Activated gamma-delta T cell treated with anti-CD3 and anti-CD28 coated beads, Interleukin-2, amount 50 U/mL, for 16 hours (primary cell): ENCODE measurements at regions not wholly inside any gene's neighbourhood (a gene's known extent, or its start where the extent isn't known, plus 50 kb on each side); places are given as distances from the start of the nearest gene placed in this dataset.

Experiments used
- DNase-seq: peaks from one replicate; pipeline ENCODE4 v3.0.0-alpha.2; 2020; ENCODE audit warnings: low read depth

GRCh38 chr2:240298117-240298790 is 137.2 kb upstream of the GPC1 start:
- DNase-seq, result no peak

DNA sequence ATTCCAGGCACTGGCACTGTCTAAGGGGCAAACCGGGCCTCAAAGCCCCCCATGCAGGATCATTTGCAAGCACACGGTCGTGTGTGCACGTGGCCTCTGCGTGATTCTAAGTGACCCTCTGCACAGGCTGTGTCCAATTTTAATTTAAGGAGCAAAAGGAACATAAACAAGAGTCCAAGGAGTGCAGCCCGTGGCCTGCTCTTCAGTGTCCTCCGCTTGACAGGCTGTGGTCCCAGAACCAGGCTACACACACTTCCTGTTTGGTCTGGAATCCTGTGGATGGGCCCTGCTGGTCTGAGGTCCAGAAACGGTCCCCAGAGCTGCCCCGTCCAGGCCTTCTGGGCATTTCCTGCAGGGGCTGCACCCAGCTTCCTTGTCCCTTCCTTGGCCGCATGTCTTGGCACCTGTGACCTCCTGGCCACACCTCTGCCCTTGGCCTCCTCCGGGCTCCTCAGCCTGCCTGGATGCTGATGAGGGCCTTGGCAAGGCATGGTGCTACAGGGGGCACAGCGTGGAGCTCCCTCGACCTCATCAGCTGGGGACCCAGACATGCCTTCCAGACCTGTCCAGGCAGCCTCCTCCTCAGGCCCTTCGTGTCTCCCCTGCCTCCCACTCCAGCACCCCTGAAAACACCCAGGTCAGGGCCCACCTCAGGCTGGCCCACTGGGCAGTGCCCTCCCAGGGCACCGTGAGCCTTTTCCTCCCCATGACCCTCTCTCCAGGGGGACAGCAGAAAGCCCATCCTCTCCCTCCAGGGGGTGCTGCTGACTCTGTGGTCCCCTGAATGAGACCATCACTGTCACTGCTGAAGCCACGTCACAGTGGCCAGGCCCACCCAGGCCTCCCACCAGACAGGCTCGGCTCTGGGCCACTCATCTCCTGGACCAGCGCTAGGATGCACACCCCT is 136.4 kb upstream of the GPC1 start:
- no peak for DNase-seq

DNA sequence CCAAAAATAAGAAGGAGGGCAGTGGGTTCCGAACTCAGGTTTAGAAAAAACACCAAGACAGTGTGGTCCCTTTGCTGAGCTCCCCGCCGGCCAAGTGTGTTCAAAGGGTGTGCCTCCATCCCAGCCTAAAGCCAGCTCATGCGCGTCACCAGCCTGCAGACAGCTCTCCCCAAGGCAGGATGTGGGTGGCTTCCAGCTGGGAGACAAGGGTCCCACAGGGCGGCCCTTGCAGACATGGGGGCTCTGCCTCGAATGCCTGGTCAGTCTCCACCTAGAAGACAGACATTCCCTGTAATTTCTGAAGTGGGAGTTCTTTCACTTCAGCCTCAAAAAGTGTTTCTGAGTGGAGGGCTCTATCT is 135.8 kb upstream of the GPC1 start:
- DNase-seq, result no peak

DNA sequence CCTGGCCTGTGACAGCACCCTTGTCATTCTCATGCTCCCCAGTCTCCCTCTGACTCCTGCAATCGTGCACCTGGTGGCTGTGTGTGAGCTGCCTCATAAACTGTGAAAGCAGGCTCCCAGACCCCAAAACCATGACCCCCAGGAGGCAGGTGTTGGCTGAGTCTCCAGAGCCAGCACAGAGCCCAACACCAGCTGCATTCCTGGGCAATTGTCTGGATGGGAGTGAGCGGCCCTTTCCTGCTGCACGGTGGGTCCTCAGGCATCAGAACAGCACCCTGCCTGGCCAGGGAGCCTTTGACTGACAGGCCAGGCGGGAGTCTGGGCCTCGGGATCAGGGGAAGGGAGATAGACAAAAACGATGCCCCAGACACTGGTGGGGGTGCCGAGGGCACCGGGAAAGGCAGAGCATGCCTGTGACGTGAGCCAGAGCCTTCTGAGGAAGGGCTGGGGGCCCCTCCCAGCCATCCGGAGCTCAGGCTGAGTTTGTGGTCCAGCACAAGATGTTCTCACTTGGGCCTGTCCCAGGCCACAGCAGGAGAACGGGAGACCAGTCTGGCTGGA is 135.1 kb upstream of the GPC1 start:
- no peak for DNase-seq

GRCh38 chr2:240300840-240301239 is 134.6 kb upstream of the GPC1 start:
- no peak for DNase-seq

- no peak for DNase-seq
Measured at GRCh38 chr2:240301256-240301795, 134.1 kb upstream of the GPC1 start.

DNA sequence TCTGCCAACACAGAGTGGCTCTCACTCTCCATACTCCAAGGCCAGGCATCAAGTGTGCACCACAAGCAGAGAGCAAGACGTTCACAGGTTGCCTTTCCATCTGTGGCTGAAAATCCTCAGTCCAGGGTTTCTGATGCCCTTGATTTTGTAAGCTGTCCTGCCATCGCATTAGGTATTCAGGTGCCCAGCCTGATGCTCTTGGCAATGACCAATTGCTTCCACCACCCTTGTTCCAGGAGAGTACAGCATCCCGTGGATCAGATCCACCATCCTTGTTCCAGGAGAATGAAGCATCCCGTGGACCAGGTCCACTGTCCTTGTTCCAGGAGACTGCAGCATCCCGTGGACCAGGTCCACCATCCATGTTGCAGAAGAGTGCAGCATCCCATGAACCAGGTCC is 133.4 kb upstream of the GPC1 start:
- no peak for DNase-seq

GRCh38 chr2:240302933-240303595 is 132.4 kb upstream of the GPC1 start:
- DNase-seq, result no peak

DNA sequence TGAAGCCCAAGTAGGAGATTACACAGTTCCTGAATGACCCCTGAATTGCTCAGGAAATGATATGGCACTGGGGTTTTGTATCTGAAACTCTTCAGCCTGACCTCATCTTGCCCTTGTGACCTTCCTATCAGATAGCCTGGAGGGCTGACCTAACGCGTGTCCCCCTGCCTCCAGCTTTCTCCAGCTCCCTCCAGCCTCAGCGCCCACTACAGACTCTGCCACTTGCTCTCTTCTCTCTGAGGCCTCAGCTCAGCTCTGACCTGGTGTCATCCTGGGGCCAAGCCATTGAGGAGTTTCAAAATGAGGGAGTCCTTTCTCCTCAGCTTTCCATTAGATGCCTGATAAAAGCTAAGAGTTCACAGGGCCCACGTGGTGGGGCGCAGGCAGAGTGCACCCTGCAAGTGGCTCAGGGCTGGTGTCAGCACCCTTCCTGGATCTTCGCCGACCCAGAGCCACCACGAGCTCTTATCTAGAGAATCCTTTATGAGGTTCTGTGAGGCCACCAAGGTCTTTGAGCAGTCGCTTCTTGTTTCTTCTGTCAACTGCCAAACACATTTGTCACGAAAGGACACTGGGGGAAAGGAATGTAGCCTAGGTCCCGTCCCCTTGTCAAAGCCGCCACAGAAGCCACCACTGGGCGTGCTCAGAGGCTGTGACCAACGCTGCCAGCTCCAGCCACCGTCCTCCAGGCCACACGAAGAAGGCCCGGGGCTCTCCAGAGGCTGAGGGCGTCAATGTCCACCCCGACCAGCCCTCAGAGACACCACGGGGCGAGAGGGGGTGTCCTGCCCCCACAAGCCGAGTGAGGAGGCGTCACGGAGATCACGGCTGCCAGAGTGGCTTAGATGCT is 131.3 kb upstream of the GPC1 start:
- DNase-seq, result no peak

DNA sequence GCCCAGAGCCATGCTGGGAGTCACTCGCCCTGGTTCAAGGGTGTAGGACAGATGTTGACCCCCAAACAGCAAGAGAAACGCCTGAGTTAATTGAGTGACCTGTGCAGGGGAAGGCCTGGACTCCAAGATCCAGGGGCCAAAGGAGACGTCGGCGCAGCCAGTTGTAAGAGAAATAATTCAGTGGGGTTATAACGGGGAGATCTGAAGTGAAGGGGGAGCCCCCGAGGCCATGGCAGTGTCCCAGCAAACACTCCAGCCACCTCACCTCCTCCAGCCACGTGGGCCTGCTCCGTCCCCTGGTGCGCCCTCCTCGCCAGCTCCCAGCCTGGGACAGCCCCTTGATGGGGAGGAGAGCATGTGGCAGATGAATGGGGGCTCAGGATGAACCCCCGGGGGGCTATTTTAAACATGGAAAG is 130.7 kb upstream of the GPC1 start:
- no peak for DNase-seq

- no peak for DNase-seq
Measured at GRCh38 chr2:240305369-240305962, 130.0 kb upstream of the GPC1 start.

DNA sequence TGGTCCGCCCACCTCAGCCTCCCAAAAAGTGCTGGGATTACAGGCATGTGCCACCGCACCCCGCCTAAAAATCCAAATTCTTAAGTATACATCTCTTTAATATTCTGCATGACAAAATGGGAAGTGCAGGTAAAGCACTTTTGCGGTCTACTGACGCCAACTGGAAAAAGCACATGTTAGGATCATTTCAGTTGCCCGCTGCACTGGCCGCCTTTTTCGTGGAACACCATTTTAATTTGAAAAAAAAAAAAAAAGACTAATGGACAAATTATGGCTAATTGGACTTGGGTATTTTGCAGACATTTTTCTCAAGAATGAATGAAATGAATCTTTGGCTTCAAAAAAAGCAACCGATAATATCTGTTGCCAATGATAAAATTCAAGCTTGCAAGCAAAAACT is 129.3 kb upstream of the GPC1 start:
- DNase-seq, result no peak

- no peak for DNase-seq
Measured at GRCh38 chr2:240308111-240308651, 127.3 kb upstream of the GPC1 start.

- no peak for DNase-seq
Measured at GRCh38 chr2:240309214-240309613, 126.2 kb upstream of the GPC1 start.

GRCh38 chr2:240310201-240310600 is 125.3 kb upstream of the GPC1 start:
- no peak for DNase-seq

DNA sequence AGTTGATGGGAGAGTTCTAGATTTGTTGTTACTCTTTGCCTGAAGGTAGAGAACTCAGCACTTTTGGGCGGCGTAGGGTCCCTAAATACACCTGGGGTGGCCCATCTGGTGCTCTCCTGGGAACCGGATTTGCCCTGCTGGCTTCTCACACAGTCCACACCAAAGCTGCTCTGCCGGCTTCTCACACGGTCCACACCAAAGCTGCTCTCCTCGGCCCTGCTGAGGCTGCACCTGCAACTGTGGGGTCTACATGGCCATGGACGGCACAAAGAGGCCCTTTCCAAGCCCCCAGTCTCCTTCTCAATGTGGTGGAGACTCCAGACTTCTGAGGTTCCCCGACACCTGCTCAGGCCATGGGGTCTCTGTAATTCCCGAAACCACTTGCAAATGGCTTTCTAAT is 124.8 kb upstream of the GPC1 start:
- DNase-seq, result no peak

GRCh38 chr2:240311821-240312220 is 123.6 kb upstream of the GPC1 start:
- DNase-seq, result no peak

GRCh38 chr2:240319221-240319854 is 116.1 kb upstream of the GPC1 start:
- DNase-seq, result no peak

- DNase-seq, result no peak
Measured at GRCh38 chr2:240319855-240320203, 115.6 kb upstream of the GPC1 start.

GRCh38 chr2:240320204-240320993 is 115.1 kb upstream of the GPC1 start:
- no peak for DNase-seq
